ENCODE measurements at regions not wholly inside any gene's neighbourhood (a gene's known extent, or its start where the extent isn't known, plus 50 kb on each side); places are given as distances from the start of the nearest gene placed in this dataset.

DNA sequence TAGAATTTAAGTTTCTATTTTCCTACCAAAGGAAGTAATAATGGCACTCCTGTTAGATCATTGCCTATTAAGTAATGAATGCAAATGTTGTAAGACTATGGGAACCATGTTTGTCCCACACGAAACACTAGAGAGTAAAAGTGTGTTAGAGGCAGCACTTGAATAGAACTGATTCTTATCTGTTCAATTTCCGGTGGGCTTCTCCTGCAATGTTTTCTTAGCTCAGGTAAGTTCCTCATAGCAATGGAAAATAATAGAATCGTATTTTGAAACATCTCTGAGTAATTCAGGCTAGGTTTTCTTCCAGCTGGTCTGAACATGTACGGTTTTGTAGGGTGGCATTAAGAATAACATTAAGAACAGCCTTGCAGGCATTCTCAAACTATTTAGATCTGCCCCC is 145.3 kb upstream of the LIPC start:
- TF ChIP-seq HNRNPK (IDR thresholded peaks at IDR 0.05; ENCODE audit: low read depth, low read length, poor library complexity, severe bottlenecking) (no peak), MIER2 (CRISPR knock-in tag; IDR thresholded peaks at IDR 0.05) (no peak), AHR (CRISPR knock-in tag; IDR thresholded peaks at IDR 0.05) (no peak), HMG20B (CRISPR knock-in tag; conservative IDR thresholded peaks at IDR 0.05) (no peak), FOXP1 (IDR thresholded peaks at IDR 0.05) (no peak), FOXP1 (CRISPR knock-in tag; IDR thresholded peaks at IDR 0.05) (no peak)
- TF ChIP-seq, protein P1, sequence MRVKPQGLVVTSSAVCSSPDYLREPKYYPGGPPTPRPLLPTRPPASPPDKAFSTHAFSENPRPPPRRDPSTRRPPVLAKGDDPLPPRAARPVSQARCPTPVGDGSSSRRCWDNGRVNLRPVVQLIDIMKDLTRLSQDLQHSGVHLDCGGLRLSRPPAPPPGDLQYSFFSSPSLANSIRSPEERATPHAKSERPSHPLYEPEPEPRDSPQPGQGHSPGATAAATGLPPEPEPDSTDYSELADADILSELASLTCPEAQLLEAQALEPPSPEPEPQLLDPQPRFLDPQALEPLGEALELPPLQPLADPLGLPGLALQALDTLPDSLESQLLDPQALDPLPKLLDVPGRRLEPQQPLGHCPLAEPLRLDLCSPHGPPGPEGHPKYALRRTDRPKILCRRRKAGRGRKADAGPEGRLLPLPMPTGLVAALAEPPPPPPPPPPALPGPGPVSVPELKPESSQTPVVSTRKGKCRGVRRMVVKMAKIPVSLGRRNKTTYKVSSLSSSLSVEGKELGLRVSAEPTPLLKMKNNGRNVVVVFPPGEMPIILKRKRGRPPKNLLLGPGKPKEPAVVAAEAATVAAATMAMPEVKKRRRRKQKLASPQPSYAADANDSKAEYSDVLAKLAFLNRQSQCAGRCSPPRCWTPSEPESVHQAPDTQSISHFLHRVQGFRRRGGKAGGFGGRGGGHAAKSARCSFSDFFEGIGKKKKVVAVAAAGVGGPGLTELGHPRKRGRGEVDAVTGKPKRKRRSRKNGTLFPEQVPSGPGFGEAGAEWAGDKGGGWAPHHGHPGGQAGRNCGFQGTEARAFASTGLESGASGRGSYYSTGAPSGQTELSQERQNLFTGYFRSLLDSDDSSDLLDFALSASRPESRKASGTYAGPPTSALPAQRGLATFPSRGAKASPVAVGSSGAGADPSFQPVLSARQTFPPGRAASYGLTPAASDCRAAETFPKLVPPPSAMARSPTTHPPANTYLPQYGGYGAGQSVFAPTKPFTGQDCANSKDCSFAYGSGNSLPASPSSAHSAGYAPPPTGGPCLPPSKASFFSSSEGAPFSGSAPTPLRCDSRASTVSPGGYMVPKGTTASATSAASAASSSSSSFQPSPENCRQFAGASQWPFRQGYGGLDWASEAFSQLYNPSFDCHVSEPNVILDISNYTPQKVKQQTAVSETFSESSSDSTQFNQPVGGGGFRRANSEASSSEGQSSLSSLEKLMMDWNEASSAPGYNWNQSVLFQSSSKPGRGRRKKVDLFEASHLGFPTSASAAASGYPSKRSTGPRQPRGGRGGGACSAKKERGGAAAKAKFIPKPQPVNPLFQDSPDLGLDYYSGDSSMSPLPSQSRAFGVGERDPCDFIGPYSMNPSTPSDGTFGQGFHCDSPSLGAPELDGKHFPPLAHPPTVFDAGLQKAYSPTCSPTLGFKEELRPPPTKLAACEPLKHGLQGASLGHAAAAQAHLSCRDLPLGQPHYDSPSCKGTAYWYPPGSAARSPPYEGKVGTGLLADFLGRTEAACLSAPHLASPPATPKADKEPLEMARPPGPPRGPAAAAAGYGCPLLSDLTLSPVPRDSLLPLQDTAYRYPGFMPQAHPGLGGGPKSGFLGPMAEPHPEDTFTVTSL (CRISPR knock-in tag; IDR thresholded peaks at IDR 0.05; ENCODE audit: borderline replicate concordance), result no peak
